B cell (primary cell): ENCODE measurements at regions not wholly inside any gene's neighbourhood (a gene's known extent, or its start where the extent isn't known, plus 50 kb on each side); places are given as distances from the start of the nearest gene placed in this dataset.

Experiments
- ATAC-seq: fragments of 200-7000 bp; cut with Tn5 transposase; one replicate; pipeline ENCODE4 v1.10.0; 2021; ENCODE audit warnings: low read depth, mild to moderate bottlenecking, moderate number of reproducible peaks, moderate library complexity
- CTCF ChIA-PET: fragments of 350-600 bp; sonication (Branson Sonifier 250); formaldehyde crosslinking; loops from one replicate; lab custom pipeline; 2021; ENCODE audit warnings: antibody characterized with exemption, inconsistent platforms; lab: Charles Lee
- POLR2A ChIA-PET: fragments of 350-600 bp; sonication (Branson Sonifier 250); formaldehyde crosslinking; loops from one replicate; lab custom pipeline; 2021; ENCODE audit warnings: antibody characterized with exemption; lab: Charles Lee
- DNase-seq: peaks from one replicate; pipeline ENCODE4 v3.0.0; 2013
- H2AFZ ChIP-seq: 2 replicates; pipeline ENCODE4 v1.6.1; 2012; ENCODE audit warnings: mild to moderate bottlenecking, low read depth, low read length; ENCODE audit not compliant: insufficient read depth, poor library complexity, severe bottlenecking
- H3K27ac ChIP-seq, 2 donors: 1 replicate in 1 of 2; 2 replicates in 1 of 2; pipeline ENCODE4 v1.5.1; 2012 to 2013; ENCODE audit warnings: low read length in 2 of 2, mild to moderate bottlenecking in 2 of 2, moderate library complexity in 1 of 2
- H3K27me3 ChIP-seq, 4 experiments: fragments of 200-600 bp in 1 of 4; sonication (generic) in 1 of 4; replicated peaks in 1 of 4; 1 replicate in 2 of 4; 2 replicates in 2 of 4; pipeline versions ENCODE4 v1.6.1 to v1.7.0; 2013 to 2016; ENCODE audit warnings: low read length in 3 of 4, mild to moderate bottlenecking in 2 of 4, mixed read lengths in 1 of 4, moderate library complexity in 1 of 4; ENCODE audit not compliant: insufficient read depth in 4 of 4, control insufficient read depth in 3 of 4; ENCODE audit errors: control extremely low read depth in 1 of 4
- H3K36me3 ChIP-seq, 2 experiments: replicated peaks in 1 of 2; 1 replicate in 1 of 2; 2 replicates in 1 of 2; pipeline versions ENCODE4 v1.6.1 to v1.7.1; 2013; ENCODE audit warnings: low read length in 1 of 2; ENCODE audit not compliant: insufficient read depth in 2 of 2, control insufficient read depth in 1 of 2; ENCODE audit errors: control extremely low read depth in 1 of 2, extremely low read depth in 1 of 2
- H3K4me1 ChIP-seq, 2 donors: fragments of 200-600 bp in 1 of 2; sonication (generic) in 1 of 2; 1 replicate in 1 of 2; 2 replicates in 1 of 2; pipeline versions ENCODE4 v1.5.1 to v1.6.1; 2013 to 2017; ENCODE audit warnings: low read length in 2 of 2; ENCODE audit not compliant: control insufficient read depth in 2 of 2, insufficient read depth in 2 of 2
- H3K4me2 ChIP-seq: replicated peaks from 2 replicates; pipeline ENCODE3; 2012; ENCODE audit warnings: mild to moderate bottlenecking, low read depth, low read length; ENCODE audit not compliant: poor library complexity, severe bottlenecking
- H3K4me3 ChIP-seq, 5 experiments: fragments of 200-600 bp in 1 of 5; sonication (generic) in 1 of 5; 1 replicate in 3 of 5; 2 replicates in 2 of 5; pipeline versions ENCODE4 v1.5.1 to v1.7.0; 2011 to 2016; ENCODE audit warnings: low read length in 4 of 5, mild to moderate bottlenecking in 4 of 5, low read depth in 2 of 5, control low read depth in 1 of 5, moderate library complexity in 1 of 5; ENCODE audit not compliant: insufficient read depth in 1 of 5; ENCODE audit errors: control extremely low read depth in 1 of 5, extremely low read depth in 1 of 5
- H3K79me2 ChIP-seq: fragments of 200-600 bp; sonication (generic); one replicate; pipeline ENCODE4 v1.6.0; 2016; ENCODE audit warnings: low read length; ENCODE audit not compliant: control insufficient read depth, insufficient read depth
- H3K9ac ChIP-seq: fragments of 200-600 bp; sonication (generic); 2 replicates; pipeline ENCODE4 v1.6.1; 2017; ENCODE audit warnings: mild to moderate bottlenecking, low read length, moderate library complexity
- H3K9me3 ChIP-seq, 3 donors: one replicate each; pipeline versions ENCODE4 v1.6.1 to v1.7.1; 2013; ENCODE audit warnings: low read length in 2 of 3; ENCODE audit not compliant: control insufficient read depth in 2 of 3, insufficient read depth in 1 of 3; ENCODE audit errors: control extremely low read depth in 1 of 3
- H4K20me1 ChIP-seq: 2 replicates; pipeline ENCODE4 v1.6.0; 2012; ENCODE audit warnings: mild to moderate bottlenecking, low read length; ENCODE audit not compliant: insufficient read depth, control insufficient read depth, poor library complexity, severe bottlenecking
- H3K27ac Mint-ChIP-seq: one replicate; pipeline ENCODE4 v1.8.0; 2021; ENCODE audit warnings: mixed read lengths
- H3K27me3 Mint-ChIP-seq: one replicate; pipeline ENCODE4 v1.8.0; 2021; ENCODE audit warnings: mixed read lengths
- H3K4me1 Mint-ChIP-seq: one replicate; pipeline ENCODE4 v1.8.0; 2021; ENCODE audit warnings: mixed read lengths
- H3K4me3 Mint-ChIP-seq: one replicate; pipeline ENCODE4 v1.8.0; 2021; ENCODE audit warnings: mixed read lengths
- H3K9me3 Mint-ChIP-seq: one replicate; pipeline ENCODE4 v1.8.0; 2022; ENCODE audit warnings: mixed read lengths; ENCODE audit not compliant: insufficient read depth
- EZH2 ChIP-seq: IDR thresholded peaks from 2 replicates; pipeline ENCODE4 v1.6.1; 2012; ENCODE audit warnings: borderline replicate concordance, low read depth, mild to moderate bottlenecking, moderate library complexity, low read length; ENCODE audit not compliant: insufficient read depth, poor library complexity, severe bottlenecking
- WGBS: methylation state at CpG from one replicate; pipeline ENCODE4 v1.1.5; 2013; ENCODE audit warnings: missing lambda C conversion rate; ENCODE audit not compliant: insufficient coverage; 5-methylcytosine and 5-hydroxymethylcytosine counted together
- intact Hi-C: fragments of 100-400 bp; cut with micrococcal nuclease; formaldehyde crosslinking; loops from one replicate; pipeline ENCODE4 v1.10.0; 2022
- TF ChIP-seq, protein P1 (sequence below): fragments of 200-600 bp; IDR thresholded peaks from one replicate; pipeline ENCODE4 v1.8.0; 2022; ENCODE audit warnings: antibody characterized with exemption, mild to moderate bottlenecking

DNA sequence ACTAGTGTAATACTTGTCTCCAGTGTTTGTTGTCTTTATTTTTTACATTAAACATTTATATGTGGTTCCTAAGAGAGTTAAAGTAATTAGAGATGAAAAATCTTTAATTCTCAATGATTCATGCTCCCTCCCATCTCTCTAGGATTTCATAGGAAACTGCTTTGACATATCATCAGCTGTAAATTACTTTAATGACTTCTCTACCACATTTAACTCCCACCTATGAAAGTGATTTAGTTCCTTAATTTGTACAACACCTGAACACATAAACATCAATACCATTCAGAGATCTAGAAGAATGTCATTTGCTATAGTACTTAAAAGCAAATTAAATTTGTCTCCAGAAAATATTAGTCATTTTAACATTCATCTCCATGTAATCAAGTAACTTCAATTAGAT, 524.2 kb upstream of the CHAC2 start:
- no peaks in the 10 kb centered on the region for H4K20me1 ChIP-seq
- no peaks in the 10 kb centered on the region for H3K27me3 ChIP-seq
- no peak overlapping the region for H3K9ac ChIP-seq
- TF ChIP-seq EZH2, result no peak
- TF ChIP-seq, protein P1, sequence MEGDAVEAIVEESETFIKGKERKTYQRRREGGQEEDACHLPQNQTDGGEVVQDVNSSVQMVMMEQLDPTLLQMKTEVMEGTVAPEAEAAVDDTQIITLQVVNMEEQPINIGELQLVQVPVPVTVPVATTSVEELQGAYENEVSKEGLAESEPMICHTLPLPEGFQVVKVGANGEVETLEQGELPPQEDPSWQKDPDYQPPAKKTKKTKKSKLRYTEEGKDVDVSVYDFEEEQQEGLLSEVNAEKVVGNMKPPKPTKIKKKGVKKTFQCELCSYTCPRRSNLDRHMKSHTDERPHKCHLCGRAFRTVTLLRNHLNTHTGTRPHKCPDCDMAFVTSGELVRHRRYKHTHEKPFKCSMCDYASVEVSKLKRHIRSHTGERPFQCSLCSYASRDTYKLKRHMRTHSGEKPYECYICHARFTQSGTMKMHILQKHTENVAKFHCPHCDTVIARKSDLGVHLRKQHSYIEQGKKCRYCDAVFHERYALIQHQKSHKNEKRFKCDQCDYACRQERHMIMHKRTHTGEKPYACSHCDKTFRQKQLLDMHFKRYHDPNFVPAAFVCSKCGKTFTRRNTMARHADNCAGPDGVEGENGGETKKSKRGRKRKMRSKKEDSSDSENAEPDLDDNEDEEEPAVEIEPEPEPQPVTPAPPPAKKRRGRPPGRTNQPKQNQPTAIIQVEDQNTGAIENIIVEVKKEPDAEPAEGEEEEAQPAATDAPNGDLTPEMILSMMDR, result no peak
- no peaks in the 10 kb centered on the region for H3K9me3 ChIP-seq
- H3K79me2 ChIP-seq, result no peaks in the 10 kb centered on the region
- no peak overlapping the region for H3K4me2 ChIP-seq
- no peak overlapping the region for H3K27ac ChIP-seq
- intact Hi-C loops, result no loop called here
- no peak for DNase-seq
- ATAC-seq, result no peak
- no peaks in the 10 kb centered on the region for H3K4me1 ChIP-seq
- no peak overlapping the region for H3K27ac Mint-ChIP-seq
- H3K4me3 ChIP-seq, result no peak overlapping the region
- H3K4me3 Mint-ChIP-seq, result no peak overlapping the region
- no peaks in the 10 kb centered on the region for H3K4me1 Mint-ChIP-seq
- H3K36me3 ChIP-seq, result no peaks in the 10 kb centered on the region
- no peaks in the 10 kb centered on the region for H3K9me3 Mint-ChIP-seq
- no peak overlapping the region for H2AFZ ChIP-seq
- CTCF ChIA-PET, result no interaction called here
- H3K27me3 Mint-ChIP-seq, result no peaks in the 10 kb centered on the region
- POLR2A ChIA-PET, result no interaction called here

- no peaks in the 10 kb centered on the region for H4K20me1 ChIP-seq
- H3K27ac Mint-ChIP-seq, result no peak overlapping the region
- H3K4me1 ChIP-seq, result no peaks in the 10 kb centered on the region
- intact Hi-C loops, result no loop called here
- H3K9me3 ChIP-seq, result no peaks in the 10 kb centered on the region
- no peaks in the 10 kb centered on the region for H3K79me2 ChIP-seq
- 35% methylated on average over 3 of the region's 3 CpGs for WGBS
- H3K36me3 ChIP-seq, result no peaks in the 10 kb centered on the region
- no peak overlapping the region for H3K4me3 ChIP-seq
- no peaks in the 10 kb centered on the region for H3K9me3 Mint-ChIP-seq
- H3K4me3 Mint-ChIP-seq, result no peak overlapping the region
- no peak overlapping the region for H3K9ac ChIP-seq
- H3K27ac ChIP-seq, result no peak overlapping the region
- ChIA-PET CTCF (no interaction called here), POLR2A (no interaction called here)
- no peaks in the 10 kb centered on the region for H3K27me3 ChIP-seq
- H3K4me2 ChIP-seq, result no peak overlapping the region
- DNase-seq (no peak), ATAC-seq (no peak)
- H2AFZ ChIP-seq, result no peak overlapping the region
- H3K27me3 Mint-ChIP-seq, result no peaks in the 10 kb centered on the region
- no peaks in the 10 kb centered on the region for H3K4me1 Mint-ChIP-seq
- TF ChIP-seq EZH2, result no peak
- TF ChIP-seq, protein P1, result no peak
Observed at GRCh38 chr2:53242090-53242489, 525.5 kb upstream of the CHAC2 start.
